HG03064 (cell line): ENCODE measurements at regions not wholly inside any gene's neighbourhood (a gene's known extent, or its start where the extent isn't known, plus 50 kb on each side); places are given as distances from the start of the nearest gene placed in this dataset.

Experiments used
- ATAC-seq: cut with Tn5 transposase; IDR thresholded peaks from one replicate; pipeline ENCODE4 v1.9.1; 2021; ENCODE audit warnings: low read depth; ENCODE audit not compliant: unreplicated experiment

GRCh38 chr7:21135437-21135836, 292.4 kb upstream of the SP4 start:
- ATAC-seq = no peak

- ATAC-seq = no peak
Observed at GRCh38 chr7:21137640-21138039, 290.2 kb upstream of the SP4 start.

- no peak for ATAC-seq
Observed at GRCh38 chr7:21140622-21141021, 287.3 kb upstream of the SP4 start.

GRCh38 chr7:21141476-21141875, 286.4 kb upstream of the SP4 start:
- ATAC-seq = no peak

GRCh38 chr7:21142081-21142480, 285.8 kb upstream of the SP4 start:
- ATAC-seq = no peak

- ATAC-seq = no peak
Observed at GRCh38 chr7:21146642-21147423, 281.1 kb upstream of the SP4 start.

GRCh38 chr7:21149809-21150208, 278.1 kb upstream of the SP4 start:
- ATAC-seq = no peak

- no peak for ATAC-seq
Observed at GRCh38 chr7:21154614-21155013, 273.3 kb upstream of the SP4 start.

GRCh38 chr7:21159506-21159905, 268.4 kb upstream of the SP4 start:
- ATAC-seq = no peak

GRCh38 chr7:21160401-21160800, 267.5 kb upstream of the SP4 start:
- ATAC-seq = no peak

- ATAC-seq = no peak
Observed at GRCh38 chr7:21167942-21168341, 259.9 kb upstream of the SP4 start.

- no peak for ATAC-seq
Observed at GRCh38 chr7:21169667-21170580, 258.0 kb upstream of the SP4 start.

- no peak for ATAC-seq
Observed at GRCh38 chr7:21172800-21173199, 255.1 kb upstream of the SP4 start.

GRCh38 chr7:21173436-21173835, 254.4 kb upstream of the SP4 start:
- no peak for ATAC-seq

- no peak for ATAC-seq
Observed at GRCh38 chr7:21175714-21176113, 252.2 kb upstream of the SP4 start.

GRCh38 chr7:21184942-21185652, 242.8 kb upstream of the SP4 start:
- ATAC-seq = no peak

- no peak for ATAC-seq
Observed at GRCh38 chr7:21185653-21186265, 242.1 kb upstream of the SP4 start.

- no peak for ATAC-seq
Observed at GRCh38 chr7:21191321-21192073, 236.4 kb upstream of the SP4 start.

- ATAC-seq = no peak
Observed at GRCh38 chr7:21192657-21193056, 235.2 kb upstream of the SP4 start.

- ATAC-seq = no peak
Observed at GRCh38 chr7:21193895-21194294, 234.0 kb upstream of the SP4 start.
